Activated CD8-positive, alpha-beta T cell treated with anti-CD3 and anti-CD28 coated beads for 36 hours (primary cell): ENCODE measurements at regions not wholly inside any gene's neighbourhood (a gene's known extent, or its start where the extent isn't known, plus 50 kb on each side); places are given as distances from the start of the nearest gene placed in this dataset.

Experiments
- ATAC-seq: fragments of 200-7000 bp; cut with Tn5 transposase; one replicate; pipeline ENCODE4 v1.10.0; 2021; ENCODE audit warnings: mild to moderate bottlenecking, moderate library complexity
- CTCF ChIA-PET: fragments of 350-600 bp; sonication (Branson Sonifier 250); formaldehyde crosslinking; loops from one replicate; lab custom pipeline; 2021; ENCODE audit warnings: antibody characterized with exemption; lab: Charles Lee
- POLR2A ChIA-PET: fragments of 350-600 bp; sonication (Branson Sonifier 250); formaldehyde crosslinking; loops from one replicate; lab custom pipeline; 2021; ENCODE audit warnings: antibody characterized with exemption; lab: Charles Lee
- DNase-seq: peaks from one replicate; pipeline ENCODE4 v3.0.0-alpha.2; 2020
- H3K27ac Mint-ChIP-seq: one replicate; pipeline ENCODE4 v1.8.0; 2021; ENCODE audit warnings: mild to moderate bottlenecking, mixed read lengths
- H3K27me3 Mint-ChIP-seq: one replicate; pipeline ENCODE4 v1.8.0; 2021; ENCODE audit warnings: mixed read lengths
- H3K36me3 Mint-ChIP-seq: one replicate; pipeline ENCODE4 v1.8.0; 2021; ENCODE audit warnings: low read depth, mixed read lengths
- H3K4me1 Mint-ChIP-seq: one replicate; pipeline ENCODE4 v1.8.0; 2021; ENCODE audit warnings: low read depth, mixed read lengths
- H3K4me3 Mint-ChIP-seq: one replicate; pipeline ENCODE4 v1.8.0; 2021; ENCODE audit warnings: mild to moderate bottlenecking, moderate library complexity, mixed read lengths
- H3K9me3 Mint-ChIP-seq: one replicate; pipeline ENCODE4 v1.8.0; 2021; ENCODE audit warnings: mixed read lengths
- intact Hi-C: fragments of 100-400 bp; cut with micrococcal nuclease; formaldehyde crosslinking; loops from one replicate; pipeline ENCODE4 v1.10.0; 2022
- TF ChIP-seq, protein P1 (sequence below): fragments of 200-600 bp; IDR thresholded peaks from one replicate; pipeline ENCODE4 v1.8.0; 2022; ENCODE audit warnings: antibody characterized with exemption, mild to moderate bottlenecking

DNA sequence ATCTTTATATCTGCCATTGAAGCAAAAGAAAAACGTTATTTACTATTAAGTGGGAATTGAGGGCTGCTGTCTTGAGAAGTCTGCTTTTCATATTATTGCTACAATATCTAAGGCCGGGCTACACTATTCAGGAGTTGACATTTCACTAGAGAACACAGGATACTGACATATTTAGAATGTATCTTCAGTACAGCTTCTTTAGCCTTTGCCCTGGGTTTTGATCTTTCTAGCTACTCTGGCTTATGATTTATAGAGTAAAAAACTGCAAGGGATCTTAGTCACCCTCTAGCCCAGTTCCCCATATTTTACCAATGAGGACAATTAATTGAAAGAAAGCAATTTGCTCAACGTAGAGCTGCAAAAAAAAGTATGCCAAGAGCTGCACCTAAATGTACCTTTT, 307.4 kb upstream of the DPPA4 start:
- no peak for ATAC-seq
- POLR2A ChIA-PET: no interaction called here
- H3K4me1 Mint-ChIP-seq: no peaks in the 10 kb centered on the region

DNA sequence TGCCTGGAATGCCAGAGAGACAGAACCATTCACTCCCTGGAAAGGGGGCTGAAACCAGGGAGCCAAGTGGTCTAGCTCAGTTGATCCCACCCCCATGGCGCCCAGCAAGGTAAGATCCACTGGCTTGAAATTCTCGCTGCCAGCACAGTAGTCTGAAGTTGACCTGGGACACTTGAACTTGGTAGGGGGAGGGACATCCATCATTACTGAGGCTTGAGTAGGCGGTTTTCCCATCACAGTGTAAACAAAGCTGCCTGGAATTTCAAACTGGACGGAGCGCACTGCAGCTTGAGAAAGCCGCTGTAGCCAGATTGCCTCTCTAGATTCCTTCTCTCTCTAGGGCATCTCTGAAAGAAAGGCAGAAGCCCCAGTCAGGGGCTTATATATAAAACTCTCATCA, 310.7 kb upstream of the DPPA4 start:
- ChIA-PET CTCF (no interaction called here), POLR2A (no interaction called here)
- intact Hi-C loops: no loop called here
- ATAC-seq (no peak), DNase-seq (no peak)
- no peak overlapping the region for H3K27ac Mint-ChIP-seq
- H3K4me3 Mint-ChIP-seq: no peak overlapping the region
- TF ChIP-seq, protein P1, sequence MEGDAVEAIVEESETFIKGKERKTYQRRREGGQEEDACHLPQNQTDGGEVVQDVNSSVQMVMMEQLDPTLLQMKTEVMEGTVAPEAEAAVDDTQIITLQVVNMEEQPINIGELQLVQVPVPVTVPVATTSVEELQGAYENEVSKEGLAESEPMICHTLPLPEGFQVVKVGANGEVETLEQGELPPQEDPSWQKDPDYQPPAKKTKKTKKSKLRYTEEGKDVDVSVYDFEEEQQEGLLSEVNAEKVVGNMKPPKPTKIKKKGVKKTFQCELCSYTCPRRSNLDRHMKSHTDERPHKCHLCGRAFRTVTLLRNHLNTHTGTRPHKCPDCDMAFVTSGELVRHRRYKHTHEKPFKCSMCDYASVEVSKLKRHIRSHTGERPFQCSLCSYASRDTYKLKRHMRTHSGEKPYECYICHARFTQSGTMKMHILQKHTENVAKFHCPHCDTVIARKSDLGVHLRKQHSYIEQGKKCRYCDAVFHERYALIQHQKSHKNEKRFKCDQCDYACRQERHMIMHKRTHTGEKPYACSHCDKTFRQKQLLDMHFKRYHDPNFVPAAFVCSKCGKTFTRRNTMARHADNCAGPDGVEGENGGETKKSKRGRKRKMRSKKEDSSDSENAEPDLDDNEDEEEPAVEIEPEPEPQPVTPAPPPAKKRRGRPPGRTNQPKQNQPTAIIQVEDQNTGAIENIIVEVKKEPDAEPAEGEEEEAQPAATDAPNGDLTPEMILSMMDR: no peak
- H3K9me3 Mint-ChIP-seq: no peaks in the 10 kb centered on the region
- no peaks in the 10 kb centered on the region for H3K4me1 Mint-ChIP-seq
- H3K36me3 Mint-ChIP-seq: no peaks in the 10 kb centered on the region
- H3K27me3 Mint-ChIP-seq: no peaks in the 10 kb centered on the region

More for the DNA sequence above, 307.4 kb upstream of the DPPA4 start:
- H3K27me3 Mint-ChIP-seq: peaks cover 3% of the 10 kb centered on the region
- no peak overlapping the region for H3K27ac Mint-ChIP-seq
- no peaks in the 10 kb centered on the region for H3K36me3 Mint-ChIP-seq
- DNase-seq: no peak
- intact Hi-C loops: no loop called here
- no peaks in the 10 kb centered on the region for H3K9me3 Mint-ChIP-seq
- TF ChIP-seq, protein P1: no peak
- H3K4me3 Mint-ChIP-seq: no peak overlapping the region
- CTCF ChIA-PET: no interaction called here

DNA sequence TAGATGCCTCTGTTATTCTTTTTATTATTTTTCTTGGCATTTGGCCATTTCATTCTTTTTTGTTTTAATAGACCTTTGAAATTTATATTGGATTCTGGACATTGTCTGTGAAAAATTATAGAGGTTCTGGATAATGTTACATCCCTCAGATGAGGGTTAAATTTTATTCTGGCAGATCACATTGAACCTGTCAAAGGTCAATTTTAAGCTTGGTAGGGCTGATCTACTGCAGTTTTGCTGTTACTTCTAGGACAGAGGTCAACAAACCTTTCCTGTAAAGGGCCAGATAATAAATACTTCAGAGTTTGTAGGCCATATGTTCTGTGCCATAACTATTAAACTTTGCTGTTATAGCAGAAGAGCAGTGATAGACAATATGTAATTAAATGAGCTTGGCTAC, 318.9 kb upstream of the DPPA4 start:
- H3K36me3 Mint-ChIP-seq: no peaks in the 10 kb centered on the region
- intact Hi-C loops: no loop called here

DNA sequence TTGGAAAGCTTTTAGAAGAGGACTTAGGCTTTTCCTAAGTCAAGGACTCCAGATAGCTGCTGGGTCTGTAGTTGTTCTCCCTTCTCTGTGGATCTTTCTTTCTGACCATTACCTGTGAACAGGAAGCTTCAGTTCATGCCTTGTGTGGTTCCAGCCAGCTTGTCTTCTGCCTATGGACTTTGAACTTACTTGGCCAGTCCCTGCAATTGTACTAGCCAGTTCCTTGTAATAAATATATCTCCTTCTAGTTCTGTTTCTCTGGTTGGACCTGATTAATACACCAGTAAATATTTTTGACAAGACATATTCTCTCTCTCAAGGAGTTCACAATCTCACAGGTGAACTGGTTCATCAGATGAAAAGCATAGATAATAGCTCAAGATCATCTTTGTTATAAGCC, 341.3 kb upstream of the DPPA4 start:
- CTCF ChIA-PET: no interaction called here
- Mint-ChIP-seq H3K27me3 (no peaks in the 10 kb centered on the region), H3K9me3 (no peaks in the 10 kb centered on the region), H3K4me3 (no peak overlapping the region), H3K36me3 (no peaks in the 10 kb centered on the region), H3K4me1 (no peaks in the 10 kb centered on the region), H3K27ac (no peak overlapping the region)
- intact Hi-C loops: no loop called here
- POLR2A ChIA-PET: no interaction called here
- ATAC-seq (no peak), DNase-seq (no peak)
- TF ChIP-seq, protein P1: no peak

More for the DNA sequence above, 318.9 kb upstream of the DPPA4 start:
- ATAC-seq (no peak), DNase-seq (no peak)
- Mint-ChIP-seq H3K4me3 (no peak overlapping the region), H3K27me3 (no peaks in the 10 kb centered on the region), H3K27ac (no peak overlapping the region), H3K9me3 (peaks cover 2% of the 10 kb centered on the region), H3K4me1 (no peaks in the 10 kb centered on the region)
- ChIA-PET POLR2A (no interaction called here), CTCF (no interaction called here)
- TF ChIP-seq, protein P1: no peak

DNA sequence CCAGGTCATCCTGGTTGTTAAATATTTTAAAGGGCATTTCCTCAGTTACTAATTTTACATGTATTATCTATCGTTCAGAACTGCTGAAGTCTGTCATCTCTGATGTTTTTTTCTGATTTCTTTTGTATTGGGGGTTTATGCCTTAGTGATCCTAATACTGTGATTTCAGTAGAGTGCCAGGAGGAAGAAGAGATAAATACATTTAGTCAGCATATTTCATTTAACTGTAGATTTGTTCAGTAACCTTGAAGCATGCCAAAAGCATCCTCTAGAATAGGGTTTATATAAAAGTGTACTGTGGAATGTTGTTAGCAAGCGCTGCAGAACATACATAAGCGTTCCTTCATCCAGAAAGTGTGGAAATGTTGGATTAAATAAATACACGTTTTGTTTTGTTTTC, 342.3 kb upstream of the DPPA4 start:
- ChIA-PET CTCF (no interaction called here), POLR2A (no interaction called here)
- Mint-ChIP-seq H3K4me3 (no peak overlapping the region), H3K4me1 (no peaks in the 10 kb centered on the region), H3K36me3 (no peaks in the 10 kb centered on the region), H3K27ac (no peak overlapping the region), H3K27me3 (no peaks in the 10 kb centered on the region), H3K9me3 (no peaks in the 10 kb centered on the region)
- no peak for ATAC-seq
- intact Hi-C loops: no loop called here
- no peak for DNase-seq
- TF ChIP-seq, protein P1: no peak
